GM12891 (cell line): ENCODE measurements at regions not wholly inside any gene's neighbourhood (a gene's known extent, or its start where the extent isn't known, plus 50 kb on each side); places are given as distances from the start of the nearest gene placed in this dataset.
"Not testable (repeated sequence)": the region's sequence is repeated elsewhere in the genome, so short reads cannot be mapped to it uniquely, and the experiment has no call there.

Source experiments
- DNase-seq: peaks from one replicate; pipeline ENCODE4 v3.0.0; 2011; ENCODE audit warnings: low spot score; ENCODE audit not compliant: insufficient read length
- FAIRE-seq: peaks from 2 replicates; lab custom pipeline; 2011; peaks lifted over from hg19 to GRCh38; lab: Jason Lieb, UNC
- PAX5 ChIP-seq: IDR thresholded peaks from 2 replicates; pipeline ENCODE4 v1.6.1; 2011; ENCODE audit warnings: low read length, moderate library complexity, mild to moderate bottlenecking; ENCODE audit not compliant: insufficient read depth, severe bottlenecking
- POLR2A ChIP-seq: IDR thresholded peaks from 2 replicates; pipeline ENCODE4 v1.6.1; 2011; ENCODE audit warnings: low read depth, low read length, control low read depth
- POLR2AphosphoS5 ChIP-seq: IDR thresholded peaks from 2 replicates; pipeline ENCODE4 v1.6.1; 2011; ENCODE audit warnings: low read depth, low read length, control low read depth
- POU2F2 ChIP-seq: IDR thresholded peaks from 2 replicates; pipeline ENCODE4 v1.6.1; 2011; ENCODE audit warnings: low read depth, mild to moderate bottlenecking, control low read depth, low read length, moderate library complexity
- SPI1 ChIP-seq: IDR thresholded peaks from 2 replicates; pipeline ENCODE4 v1.6.1; 2011; ENCODE audit warnings: low read depth, low read length, control low read depth
- TAF1 ChIP-seq: IDR thresholded peaks from 2 replicates; pipeline ENCODE4 v1.6.1; 2011; ENCODE audit warnings: low read depth, low read length, control low read depth

DNA sequence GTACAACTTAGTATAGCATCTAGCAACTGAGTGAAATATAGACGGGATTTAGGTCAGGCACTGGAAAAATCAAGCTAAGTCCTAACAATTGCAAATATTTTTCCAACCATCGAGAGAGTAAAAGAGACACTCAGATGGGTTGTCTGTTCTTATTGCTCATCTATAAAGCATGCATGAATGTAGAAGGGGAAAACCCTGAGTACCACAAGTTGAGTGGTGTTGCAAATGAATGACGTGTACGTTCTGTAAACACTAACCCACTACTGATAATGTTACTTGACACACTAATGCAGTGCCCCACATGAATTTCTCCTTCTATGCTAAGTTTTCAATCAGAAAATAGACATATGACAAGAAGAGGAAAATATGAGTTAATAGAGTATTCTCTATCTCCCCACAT lies 211.2 kb downstream of the COX18 start:
- TF ChIP-seq PAX5 = no peak
- no peak for TF ChIP-seq POLR2A
- TF ChIP-seq TAF1 = no peak
- no peak for TF ChIP-seq POU2F2
- TF ChIP-seq SPI1 = no peak
- TF ChIP-seq POLR2AphosphoS5 = no peak
- no peak for DNase-seq
- FAIRE-seq = no peak

DNA sequence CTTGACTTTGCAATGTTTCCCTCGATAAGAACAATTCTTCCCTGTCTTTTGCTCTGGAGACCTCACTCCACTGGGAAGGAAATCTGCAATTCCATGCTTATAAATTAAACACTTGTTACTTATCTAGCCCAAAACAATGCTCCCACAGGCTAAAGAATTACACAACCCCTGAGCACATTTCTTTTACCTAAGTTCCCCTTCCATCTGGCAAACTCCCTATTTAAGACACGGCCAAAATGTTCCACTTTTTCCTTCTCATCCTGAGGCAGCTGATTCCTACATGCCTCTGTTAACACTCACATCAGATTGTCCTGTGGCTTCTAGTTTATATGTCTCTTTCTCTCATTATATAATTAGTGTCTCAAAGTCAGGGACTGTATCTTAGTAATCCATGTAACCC lies 211.7 kb downstream of the COX18 start:
- TF ChIP-seq POLR2A = no peak
- no peak for TF ChIP-seq TAF1
- DNase-seq (no peak), FAIRE-seq (no peak)

DNA sequence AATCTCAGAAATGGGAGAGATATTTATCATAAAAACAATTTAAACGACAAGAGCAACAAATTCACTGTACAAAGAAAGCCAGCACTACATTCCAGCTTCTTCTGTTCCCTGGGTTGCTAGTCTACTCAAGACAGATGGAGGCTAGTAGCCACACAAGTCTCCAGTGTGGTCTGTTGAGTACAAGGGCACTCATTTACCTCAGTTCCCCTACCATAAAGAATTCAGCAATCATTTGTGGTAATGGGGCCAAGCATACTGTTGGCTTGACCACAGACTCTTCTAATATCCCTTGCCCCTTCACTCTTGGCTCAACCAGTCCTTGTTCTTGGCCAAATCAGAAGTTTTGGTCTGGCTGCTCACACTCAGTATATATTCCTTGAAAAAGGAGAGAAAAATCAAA lies 212.3 kb downstream of the COX18 start:
- FAIRE-seq = no peak

DNA sequence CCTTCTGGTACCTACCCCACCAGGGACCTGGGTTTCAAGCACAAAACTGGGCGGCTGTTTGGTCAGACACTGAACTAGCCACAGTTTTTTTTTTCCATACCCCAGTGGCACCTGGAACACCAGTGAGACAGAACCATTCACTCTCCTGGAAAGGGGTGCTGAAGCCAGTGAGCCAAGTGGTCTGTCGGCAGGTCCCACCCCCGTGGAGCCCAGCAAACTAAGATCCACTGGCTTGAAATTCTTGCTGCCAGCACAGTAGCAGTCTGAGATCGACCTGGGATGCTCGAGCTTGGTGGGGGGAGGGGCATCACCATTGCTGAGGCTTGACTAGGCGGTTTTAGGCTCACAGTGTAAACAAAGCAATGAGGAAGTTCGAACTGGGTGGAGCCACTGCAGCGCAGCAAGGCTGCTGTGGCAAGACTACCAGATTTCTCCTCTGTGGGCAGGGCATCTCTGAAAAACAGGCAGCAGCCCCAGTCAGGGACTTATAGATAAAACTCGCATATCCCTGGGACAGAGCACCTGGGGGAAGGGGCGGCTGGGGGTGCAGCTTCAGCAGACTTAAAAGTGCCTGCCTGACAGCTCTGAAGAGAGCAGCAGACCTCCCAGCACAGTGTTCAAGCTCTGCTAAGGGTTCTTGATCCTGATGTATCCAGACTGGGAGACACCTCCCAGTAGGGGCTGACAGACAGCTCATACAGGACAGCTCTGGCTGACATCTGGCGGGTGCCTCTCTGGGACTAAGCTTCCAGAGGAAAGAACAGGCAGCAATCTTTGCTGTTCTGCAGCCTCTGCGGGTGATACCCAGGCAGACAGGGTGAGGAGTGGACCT lies 223.0 kb downstream of the COX18 start:
- DNase-seq = no peak
- FAIRE-seq = no peak

More for the DNA sequence above, 212.3 kb downstream of the COX18 start:
- no peak for DNase-seq
- TF ChIP-seq SPI1 (no peak), POLR2A (no peak), POU2F2 (no peak), PAX5 (no peak), POLR2AphosphoS5 (no peak)

DNA sequence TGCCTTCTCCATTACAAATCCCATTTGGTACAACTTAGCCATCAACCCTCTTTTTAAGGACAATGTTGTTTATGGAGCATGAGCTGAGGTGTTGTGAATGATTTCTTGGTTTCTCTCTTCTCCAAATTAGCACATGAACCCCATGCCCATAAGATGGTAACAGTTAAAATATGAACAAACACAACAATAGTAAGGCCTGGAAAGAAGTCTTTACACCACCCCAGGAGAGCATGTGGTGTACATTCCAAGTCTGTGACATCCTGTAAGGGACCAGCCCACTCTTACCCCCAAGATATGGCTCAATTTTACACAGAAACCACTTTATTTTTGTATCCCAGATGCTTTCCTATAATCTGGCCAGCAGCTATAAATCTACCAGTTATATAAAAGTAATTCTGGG lies 226.1 kb downstream of the COX18 start:
- no peak for FAIRE-seq
- no peak for DNase-seq
- TF ChIP-seq SPI1 = no peak
- no peak for TF ChIP-seq TAF1

More for the DNA sequence above, 223.0 kb downstream of the COX18 start:
- TF ChIP-seq TAF1 (no peak), SPI1 (no peak), POU2F2 (no peak), POLR2A (no peak), POLR2AphosphoS5 (no peak)

DNA sequence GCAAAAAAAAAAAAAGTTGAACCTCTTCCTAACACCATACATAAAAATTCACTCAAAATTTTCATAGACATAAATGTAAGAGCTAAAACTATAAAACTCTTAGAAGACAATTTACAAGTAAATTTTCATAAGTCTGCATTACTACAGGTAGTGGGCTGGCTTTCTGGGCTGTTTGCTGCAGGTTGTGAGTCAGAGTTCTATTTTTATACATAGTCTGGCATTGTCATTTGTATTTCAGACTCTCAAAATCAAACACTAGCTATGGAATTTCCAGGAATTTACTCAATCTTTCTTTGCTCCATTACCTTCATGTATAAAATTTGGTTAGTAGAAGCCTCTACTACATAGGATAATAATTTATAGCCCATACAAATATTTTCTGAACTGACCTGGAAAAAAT lies 227.2 kb downstream of the COX18 start:
- TF ChIP-seq PAX5 (no peak), POLR2A (no peak), SPI1 (no peak), POU2F2 (no peak), TAF1 (no peak), POLR2AphosphoS5 (no peak)
- DNase-seq (no peak), FAIRE-seq (no peak)

DNA sequence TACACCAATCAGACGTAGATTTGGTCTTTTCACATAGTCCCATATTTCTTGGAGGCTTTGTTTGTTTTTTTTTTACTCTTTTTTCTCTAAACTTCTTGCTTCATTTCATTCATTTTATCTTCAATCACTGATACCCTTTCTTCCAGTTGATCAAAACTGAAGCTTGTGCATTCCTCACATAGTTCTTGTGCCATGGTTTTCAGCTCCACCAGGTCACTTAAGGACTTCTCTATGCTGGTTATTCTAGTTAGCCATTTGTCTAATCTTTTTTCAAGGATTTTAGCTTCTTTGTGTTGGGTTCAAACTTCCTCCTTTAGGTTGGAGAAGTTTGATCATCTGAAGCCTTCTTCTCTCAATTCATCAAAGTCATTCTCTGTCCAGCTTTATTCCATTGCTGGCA lies 229.3 kb downstream of the COX18 start:
- DNase-seq, FAIRE-seq: not testable (repeated sequence)

DNA sequence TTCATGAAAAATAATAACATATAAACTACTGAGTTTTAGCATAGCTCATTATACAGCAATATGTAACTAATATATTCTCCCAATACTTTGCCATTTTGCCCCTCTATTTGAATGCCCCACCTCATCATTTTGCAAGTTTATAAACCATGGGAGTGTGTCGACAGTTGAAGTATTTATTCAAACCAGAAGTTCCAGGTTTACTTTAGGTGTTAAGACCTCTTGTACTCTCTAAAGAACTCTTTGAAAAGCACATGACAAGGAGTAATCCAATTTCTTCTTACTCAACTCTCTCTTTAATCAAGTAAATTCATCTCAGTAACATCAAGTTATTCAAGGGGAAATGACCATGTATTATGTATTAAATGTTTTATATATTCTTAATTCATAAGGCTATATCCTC lies 240.7 kb downstream of the COX18 start:
- TF ChIP-seq SPI1 (no peak), PAX5 (no peak), POLR2A (no peak), TAF1 (no peak), POLR2AphosphoS5 (no peak), POU2F2 (no peak)
- FAIRE-seq (no peak), DNase-seq (no peak)

DNA sequence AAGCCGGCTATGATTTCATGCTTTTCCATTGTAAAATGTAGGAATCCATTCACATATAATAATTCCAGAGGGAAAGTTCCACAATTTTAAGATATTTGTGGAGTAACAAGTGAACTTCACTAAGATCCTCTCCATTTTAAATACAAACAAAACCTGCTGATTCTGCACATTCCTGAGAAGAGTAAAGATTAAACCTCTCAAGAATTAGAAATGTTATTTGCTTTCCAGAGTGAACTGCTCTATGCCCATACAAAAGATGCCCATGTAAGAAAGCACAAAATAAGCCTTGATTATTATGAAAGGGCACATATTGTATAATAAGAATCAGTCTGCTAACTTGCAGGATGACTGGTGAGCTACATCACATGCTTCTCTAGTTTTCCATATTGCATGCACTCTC lies 241.5 kb downstream of the COX18 start:
- DNase-seq (no peak), FAIRE-seq (no peak)
- TF ChIP-seq POU2F2 = no peak
- TF ChIP-seq SPI1 = no peak
- TF ChIP-seq POLR2A = no peak
- TF ChIP-seq TAF1 = no peak
- no peak for TF ChIP-seq PAX5
- no peak for TF ChIP-seq POLR2AphosphoS5

DNA sequence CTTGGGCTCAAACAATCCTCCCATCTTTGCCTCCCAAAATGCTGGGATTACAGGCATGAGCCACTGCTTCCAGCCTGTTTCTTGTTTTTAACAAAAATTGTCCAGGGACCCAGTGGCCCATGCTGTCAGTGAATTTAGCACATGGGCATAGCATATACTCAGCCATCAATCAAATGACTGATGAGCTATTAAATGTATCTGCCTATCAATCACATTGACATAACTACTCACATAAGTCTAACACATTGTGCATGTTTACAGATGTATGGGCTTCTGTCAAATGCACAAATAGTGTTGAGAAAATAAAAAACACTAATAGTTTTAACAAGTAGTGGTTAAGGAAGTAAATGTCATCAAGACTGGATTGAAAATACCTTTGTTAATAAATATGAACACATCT lies 249.4 kb downstream of the COX18 start:
- DNase-seq (no peak), FAIRE-seq (no peak)
- TF ChIP-seq POLR2AphosphoS5 (no peak), POLR2A (no peak), TAF1 (no peak), SPI1 (no peak), POU2F2 (no peak), PAX5 (no peak)

DNA sequence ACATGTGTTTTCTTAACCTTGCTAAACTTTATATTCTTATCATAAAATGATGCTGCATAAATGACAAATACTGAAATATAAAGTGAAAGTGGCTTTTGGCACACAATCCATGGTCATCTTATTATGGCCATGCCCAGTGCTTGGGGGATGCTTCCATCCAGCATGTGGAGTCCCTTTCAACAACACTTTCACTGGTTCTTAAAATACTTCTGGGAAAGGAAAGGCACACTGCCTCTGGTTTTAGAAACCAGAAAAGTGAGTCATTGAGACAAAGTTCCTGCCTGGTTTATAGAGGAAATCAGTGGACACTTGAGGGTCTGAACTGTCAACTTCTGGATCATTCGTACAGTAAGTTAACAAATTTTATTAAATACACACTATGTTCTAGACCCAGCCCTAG lies 248.0 kb upstream of the ADAMTS3 start:
- no peak for TF ChIP-seq TAF1
- TF ChIP-seq POLR2AphosphoS5 = no peak
- no peak for TF ChIP-seq POU2F2
- TF ChIP-seq SPI1 = no peak
- TF ChIP-seq PAX5 = no peak
- no peak for TF ChIP-seq POLR2A
- FAIRE-seq (no peak), DNase-seq (no peak)
